ENCODE measurements at regions not wholly inside any gene's neighbourhood (a gene's known extent, or its start where the extent isn't known, plus 50 kb on each side); places are given as distances from the start of the nearest gene placed in this dataset.

DNA sequence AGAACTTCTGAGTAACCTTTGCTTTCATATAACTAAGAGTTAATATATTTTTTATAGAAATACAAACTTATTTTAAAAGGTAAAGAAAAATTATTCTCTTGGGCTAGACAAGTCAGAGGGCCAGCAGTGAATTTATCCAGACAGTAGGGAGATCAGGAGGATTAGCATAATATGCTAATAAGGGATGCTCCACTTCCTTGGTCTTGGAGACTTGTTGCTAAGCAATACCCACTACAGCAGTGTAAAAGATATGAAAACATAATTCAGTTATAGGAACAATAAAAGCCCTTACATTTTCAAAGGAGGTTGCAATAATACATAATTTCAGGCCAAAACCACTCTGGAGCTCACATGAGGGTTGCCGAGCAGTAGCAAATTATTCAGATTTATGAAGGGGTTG lies 615.6 kb downstream of the KCNH5 start:
- TF ChIP-seq, protein P1, sequence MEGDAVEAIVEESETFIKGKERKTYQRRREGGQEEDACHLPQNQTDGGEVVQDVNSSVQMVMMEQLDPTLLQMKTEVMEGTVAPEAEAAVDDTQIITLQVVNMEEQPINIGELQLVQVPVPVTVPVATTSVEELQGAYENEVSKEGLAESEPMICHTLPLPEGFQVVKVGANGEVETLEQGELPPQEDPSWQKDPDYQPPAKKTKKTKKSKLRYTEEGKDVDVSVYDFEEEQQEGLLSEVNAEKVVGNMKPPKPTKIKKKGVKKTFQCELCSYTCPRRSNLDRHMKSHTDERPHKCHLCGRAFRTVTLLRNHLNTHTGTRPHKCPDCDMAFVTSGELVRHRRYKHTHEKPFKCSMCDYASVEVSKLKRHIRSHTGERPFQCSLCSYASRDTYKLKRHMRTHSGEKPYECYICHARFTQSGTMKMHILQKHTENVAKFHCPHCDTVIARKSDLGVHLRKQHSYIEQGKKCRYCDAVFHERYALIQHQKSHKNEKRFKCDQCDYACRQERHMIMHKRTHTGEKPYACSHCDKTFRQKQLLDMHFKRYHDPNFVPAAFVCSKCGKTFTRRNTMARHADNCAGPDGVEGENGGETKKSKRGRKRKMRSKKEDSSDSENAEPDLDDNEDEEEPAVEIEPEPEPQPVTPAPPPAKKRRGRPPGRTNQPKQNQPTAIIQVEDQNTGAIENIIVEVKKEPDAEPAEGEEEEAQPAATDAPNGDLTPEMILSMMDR (IDR thresholded peaks at IDR 0.05) = no peak
- no peak for TF ChIP-seq POLR2A (IDR thresholded peaks at IDR 0.05)

Measured in testis (tissue), 2 donors.